AG09319 (cell line): ENCODE measurements at regions not wholly inside any gene's neighbourhood (a gene's known extent, or its start where the extent isn't known, plus 50 kb on each side); places are given as distances from the start of the nearest gene placed in this dataset.

ENCODE experiments used
- DNase-seq: peaks from one replicate; pipeline ENCODE4 v3.0.0-alpha.2; 2010; ENCODE audit warnings: low read depth; ENCODE audit errors: extremely low read depth
- TF ChIP-seq, protein P1 (sequence below): IDR thresholded peaks from 2 replicates; pipeline ENCODE4 v1.5.1; 2011; ENCODE audit warnings: low read depth, mild to moderate bottlenecking, inconsistent platforms, low read length, moderate library complexity

DNA sequence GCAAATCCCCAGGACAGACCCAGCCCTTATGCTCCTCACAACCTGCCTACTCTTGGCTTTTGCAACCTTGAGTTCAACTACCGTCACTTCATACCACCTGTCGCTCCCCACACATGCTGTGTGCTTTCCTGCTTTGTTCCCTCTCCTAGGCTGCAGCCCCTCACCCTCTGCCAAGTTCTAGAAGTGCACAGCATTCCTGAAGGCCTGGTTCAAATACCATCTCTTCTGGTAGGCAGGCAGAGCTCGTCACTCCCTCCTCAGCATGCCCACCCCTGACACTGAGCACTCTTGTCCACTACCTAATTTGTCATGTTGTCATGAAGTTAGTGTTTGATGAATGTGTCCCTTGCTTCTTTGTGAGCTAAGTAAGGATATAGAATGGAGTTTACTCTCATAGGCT, 129.6 kb downstream of the SEMA6D start:
- TF ChIP-seq, protein P1, sequence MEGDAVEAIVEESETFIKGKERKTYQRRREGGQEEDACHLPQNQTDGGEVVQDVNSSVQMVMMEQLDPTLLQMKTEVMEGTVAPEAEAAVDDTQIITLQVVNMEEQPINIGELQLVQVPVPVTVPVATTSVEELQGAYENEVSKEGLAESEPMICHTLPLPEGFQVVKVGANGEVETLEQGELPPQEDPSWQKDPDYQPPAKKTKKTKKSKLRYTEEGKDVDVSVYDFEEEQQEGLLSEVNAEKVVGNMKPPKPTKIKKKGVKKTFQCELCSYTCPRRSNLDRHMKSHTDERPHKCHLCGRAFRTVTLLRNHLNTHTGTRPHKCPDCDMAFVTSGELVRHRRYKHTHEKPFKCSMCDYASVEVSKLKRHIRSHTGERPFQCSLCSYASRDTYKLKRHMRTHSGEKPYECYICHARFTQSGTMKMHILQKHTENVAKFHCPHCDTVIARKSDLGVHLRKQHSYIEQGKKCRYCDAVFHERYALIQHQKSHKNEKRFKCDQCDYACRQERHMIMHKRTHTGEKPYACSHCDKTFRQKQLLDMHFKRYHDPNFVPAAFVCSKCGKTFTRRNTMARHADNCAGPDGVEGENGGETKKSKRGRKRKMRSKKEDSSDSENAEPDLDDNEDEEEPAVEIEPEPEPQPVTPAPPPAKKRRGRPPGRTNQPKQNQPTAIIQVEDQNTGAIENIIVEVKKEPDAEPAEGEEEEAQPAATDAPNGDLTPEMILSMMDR, result no peak
- no peak for DNase-seq

DNA sequence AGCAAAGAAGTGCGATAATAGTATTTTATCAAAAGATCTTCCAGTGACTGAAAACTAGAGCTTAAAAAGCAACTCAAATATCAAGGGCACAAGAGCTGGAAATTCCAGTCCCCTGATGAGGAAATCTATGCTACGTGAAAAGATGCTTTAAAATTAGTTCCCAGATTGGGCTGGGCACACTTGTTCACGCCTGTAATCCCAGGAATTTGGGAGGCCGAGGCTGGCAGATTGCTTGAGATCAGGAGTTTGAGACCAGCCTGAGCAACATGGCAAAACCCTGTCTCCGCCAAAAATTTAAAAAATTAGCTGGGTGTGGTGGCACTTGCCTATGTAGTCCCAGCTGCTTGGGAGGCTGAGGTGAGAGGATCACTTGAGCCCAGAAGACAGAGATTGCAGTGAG, 138.8 kb downstream of the SEMA6D start:
- TF ChIP-seq, protein P1, result no peak
- no peak for DNase-seq

DNA sequence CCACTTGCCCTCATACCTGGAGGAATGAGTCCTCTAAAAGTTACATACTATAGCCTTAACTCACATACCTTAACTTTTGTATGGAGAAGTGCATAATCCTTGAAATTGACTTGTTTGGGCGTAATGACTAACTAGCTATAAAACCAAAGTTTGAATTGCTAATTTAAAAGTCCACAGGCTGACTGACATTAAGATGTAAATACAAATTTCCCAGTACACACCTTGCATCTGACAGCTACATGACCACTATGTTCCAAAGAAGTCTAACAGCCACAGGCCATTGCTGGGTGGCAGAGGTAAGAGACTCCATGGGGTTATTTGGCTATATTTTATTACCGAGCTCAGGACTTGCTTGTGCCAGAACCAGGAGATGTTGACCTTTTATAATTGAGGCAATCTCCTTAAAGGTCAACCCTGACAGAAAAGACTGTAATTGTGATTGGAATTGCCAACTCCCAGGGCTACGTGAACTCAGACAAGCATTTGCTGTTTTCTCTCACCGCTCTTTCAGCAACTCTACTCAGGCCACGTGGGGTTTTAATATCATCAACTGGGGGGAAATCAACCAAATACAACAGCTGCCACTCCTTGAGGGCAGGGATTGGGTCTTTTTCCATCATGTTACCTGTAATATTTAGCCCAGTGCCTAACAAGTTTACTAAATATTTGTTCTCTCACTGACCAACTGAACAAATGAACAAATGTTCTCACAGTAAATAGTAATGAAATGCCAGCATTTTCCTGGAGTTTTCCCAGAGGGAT, 139.9 kb downstream of the SEMA6D start:
- TF ChIP-seq, protein P1, result no peak
- DNase-seq, result no peak

DNA sequence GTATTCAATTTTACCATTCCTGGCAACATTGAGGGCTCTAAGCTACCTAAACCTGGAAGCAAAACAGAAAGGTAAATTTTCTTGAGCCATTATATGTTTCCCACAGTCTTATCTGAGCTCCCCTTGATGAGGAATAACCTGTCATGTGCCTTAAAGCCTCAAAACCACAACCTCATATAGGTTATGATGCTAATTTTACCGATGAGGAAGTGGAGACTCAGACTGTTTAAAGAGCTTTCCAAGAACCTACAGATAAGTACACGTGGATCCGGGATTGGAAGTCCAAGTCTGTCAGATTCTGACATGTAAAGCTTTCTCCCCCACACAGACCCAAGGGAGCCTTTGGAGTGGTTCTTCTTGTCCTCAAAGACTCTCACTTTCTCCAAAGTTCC, 140.5 kb downstream of the SEMA6D start:
- no peak for DNase-seq
- TF ChIP-seq, protein P1, result no peak

DNA sequence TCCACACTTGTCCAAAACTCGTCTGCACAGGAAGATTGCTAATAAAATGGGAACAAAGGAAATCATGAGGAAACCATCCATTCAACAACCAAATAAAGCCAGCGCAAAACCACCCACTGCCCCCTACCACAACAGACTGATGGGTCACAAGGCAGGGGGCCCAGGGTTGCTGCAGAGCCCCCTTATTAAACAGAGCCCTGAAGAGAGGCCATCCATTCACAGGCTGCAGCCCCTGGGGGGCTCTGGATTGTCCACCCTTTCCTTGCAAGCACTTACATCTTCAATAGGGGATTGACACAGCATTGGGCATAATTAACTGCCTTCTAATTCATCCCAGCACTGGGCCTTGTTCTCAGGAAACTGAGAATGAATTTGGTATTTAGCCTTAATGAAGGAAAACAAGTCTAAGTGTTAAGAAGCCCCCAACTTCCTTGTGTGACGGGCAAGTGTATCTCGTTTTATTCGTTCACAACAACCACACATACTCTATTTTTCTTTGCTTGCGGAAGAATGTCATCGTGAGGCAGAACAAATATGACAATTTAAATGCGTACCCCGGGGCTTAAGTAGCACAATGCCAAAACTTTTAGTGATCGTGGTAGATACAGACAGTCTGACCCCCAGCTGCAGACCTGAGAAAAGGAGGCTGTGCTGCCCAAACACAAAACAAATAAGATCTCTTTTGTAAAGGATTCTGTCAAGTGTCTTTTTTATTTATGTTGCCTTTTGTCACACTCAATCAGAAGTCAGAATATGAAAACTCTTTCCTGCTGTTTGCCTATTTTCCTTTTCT, 144.0 kb downstream of the SEMA6D start:
- TF ChIP-seq, protein P1, result no peak
- DNase-seq, result no peak

DNA sequence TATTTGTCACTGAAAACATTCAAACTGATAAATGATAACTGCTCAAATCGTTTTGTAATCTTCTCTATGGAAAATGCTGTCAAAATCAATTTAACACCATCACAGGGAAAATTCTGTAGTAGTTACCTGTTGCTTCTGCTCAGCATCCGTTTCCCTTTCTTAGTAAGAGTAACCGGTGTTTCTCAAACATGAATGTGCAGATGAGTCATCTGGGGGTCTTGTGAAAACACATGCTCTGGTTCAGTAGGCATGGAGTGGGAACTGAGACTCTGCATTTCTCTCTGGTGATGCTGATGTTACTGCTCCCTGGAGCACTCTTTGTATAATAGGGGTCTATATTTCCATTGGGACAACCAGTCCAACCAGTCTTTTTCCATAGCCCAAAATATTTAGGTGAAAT, 145.1 kb downstream of the SEMA6D start:
- no peak for DNase-seq
- TF ChIP-seq, protein P1, result no peak

DNA sequence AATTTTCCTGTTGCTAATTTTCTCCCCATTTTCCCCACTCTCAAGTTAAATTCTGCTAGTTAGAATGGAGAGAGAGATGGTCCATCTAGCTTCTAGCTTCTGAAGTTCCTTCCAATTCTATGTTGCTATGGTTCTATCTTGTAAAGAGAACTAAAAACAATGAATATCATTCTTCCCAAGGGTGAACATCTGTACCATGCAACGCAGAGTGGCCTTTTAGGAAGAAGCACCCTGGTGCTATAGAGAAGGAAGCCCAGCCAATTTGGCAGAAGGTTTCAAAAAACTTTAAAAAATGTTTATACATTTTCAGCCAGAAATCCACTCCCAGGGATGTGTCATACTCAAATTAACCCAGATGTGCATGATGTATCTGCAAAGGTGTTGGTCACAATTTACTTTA, 149.1 kb downstream of the SEMA6D start:
- TF ChIP-seq, protein P1, result no peak
- no peak for DNase-seq
